ENCODE measurements at regions not wholly inside any gene's neighbourhood (a gene's known extent, or its start where the extent isn't known, plus 50 kb on each side); places are given as distances from the start of the nearest gene placed in this dataset.

GRCh38 chr10:121082984-121083383, 231.8 kb downstream of the WDR11 start:
- TF ChIP-seq SUZ12 (IDR thresholded peaks at IDR 0.05; ENCODE audit: extremely low read depth, insufficient read depth, insufficient read length), result no peak
- TF ChIP-seq YY1 (IDR thresholded peaks at IDR 0.05; ENCODE audit: insufficient read depth, insufficient read length), result no peak
